H1 (cell line): ENCODE measurements at regions not wholly inside any gene's neighbourhood (a gene's known extent, or its start where the extent isn't known, plus 50 kb on each side); places are given as distances from the start of the nearest gene placed in this dataset.

ENCODE experiments used
- BCL11A ChIP-seq, 2 experiments: IDR thresholded peaks; one replicate each; pipeline ENCODE4 v1.6.1; 2011; ENCODE audit warnings: low read depth in 2 of 2, low read length in 2 of 2, mild to moderate bottlenecking in 2 of 2
- JUND ChIP-seq: IDR thresholded peaks from 2 replicates; pipeline ENCODE4 v1.6.1; 2011; ENCODE audit warnings: mild to moderate bottlenecking, improper control_type of control experiment, low read length
- RNF2 ChIP-seq: fragments of 200-900, 300-1000 bp; sonication (generic); IDR thresholded peaks from 2 replicates; pipeline ENCODE4 v1.7.1; 2016; ENCODE audit warnings: borderline replicate concordance, low read depth, mild to moderate bottlenecking, antibody characterized with exemption, low read length; ENCODE audit not compliant: poor library complexity, severe bottlenecking; ENCODE audit errors: missing control alignments
- SAP30 ChIP-seq: fragments of 300-600 bp; sonication (generic); IDR thresholded peaks from 2 replicates; pipeline ENCODE4 v1.7.1; 2012; ENCODE audit warnings: low read length, moderate library complexity, mild to moderate bottlenecking, inconsistent platforms; ENCODE audit not compliant: insufficient read depth, insufficient replicate concordance
- SRF ChIP-seq: IDR thresholded peaks from 2 replicates; pipeline ENCODE4 v1.6.1; 2011; ENCODE audit warnings: mild to moderate bottlenecking, low read depth, low read length, moderate library complexity
- TF ChIP-seq, protein P1 (sequence below): fragments of 300-600 bp; sonication (generic); IDR thresholded peaks from 2 replicates; pipeline ENCODE4 v1.7.1; 2012; ENCODE audit warnings: low read length, moderate library complexity, mild to moderate bottlenecking, inconsistent platforms; ENCODE audit not compliant: insufficient replicate concordance
- TF ChIP-seq, protein P2 (sequence below): IDR thresholded peaks from 2 replicates; pipeline ENCODE4 v1.6.1; 2011; ENCODE audit warnings: low read length, improper control_type of control experiment

DNA sequence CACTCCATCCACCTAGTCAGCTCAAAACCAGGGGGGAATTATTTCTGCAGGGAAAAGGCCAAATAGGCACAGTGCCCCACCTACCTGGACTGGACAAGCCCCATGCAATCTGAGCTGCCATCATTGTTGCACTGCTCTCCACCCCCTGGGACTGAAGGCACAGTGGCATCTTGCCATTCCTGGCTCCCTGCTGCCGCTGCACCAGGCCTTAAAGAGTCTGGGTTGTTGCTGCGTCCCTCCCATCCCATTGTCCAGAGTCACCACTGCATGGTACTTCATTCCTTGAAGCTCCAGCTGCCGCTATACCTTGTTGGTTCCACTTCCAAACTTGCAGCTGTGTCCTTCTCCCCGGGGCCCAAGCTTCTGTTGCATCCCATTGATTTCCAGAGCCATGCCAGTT lies 629.7 kb downstream of the STIM2 start (continued):
- TF ChIP-seq, protein P1, sequence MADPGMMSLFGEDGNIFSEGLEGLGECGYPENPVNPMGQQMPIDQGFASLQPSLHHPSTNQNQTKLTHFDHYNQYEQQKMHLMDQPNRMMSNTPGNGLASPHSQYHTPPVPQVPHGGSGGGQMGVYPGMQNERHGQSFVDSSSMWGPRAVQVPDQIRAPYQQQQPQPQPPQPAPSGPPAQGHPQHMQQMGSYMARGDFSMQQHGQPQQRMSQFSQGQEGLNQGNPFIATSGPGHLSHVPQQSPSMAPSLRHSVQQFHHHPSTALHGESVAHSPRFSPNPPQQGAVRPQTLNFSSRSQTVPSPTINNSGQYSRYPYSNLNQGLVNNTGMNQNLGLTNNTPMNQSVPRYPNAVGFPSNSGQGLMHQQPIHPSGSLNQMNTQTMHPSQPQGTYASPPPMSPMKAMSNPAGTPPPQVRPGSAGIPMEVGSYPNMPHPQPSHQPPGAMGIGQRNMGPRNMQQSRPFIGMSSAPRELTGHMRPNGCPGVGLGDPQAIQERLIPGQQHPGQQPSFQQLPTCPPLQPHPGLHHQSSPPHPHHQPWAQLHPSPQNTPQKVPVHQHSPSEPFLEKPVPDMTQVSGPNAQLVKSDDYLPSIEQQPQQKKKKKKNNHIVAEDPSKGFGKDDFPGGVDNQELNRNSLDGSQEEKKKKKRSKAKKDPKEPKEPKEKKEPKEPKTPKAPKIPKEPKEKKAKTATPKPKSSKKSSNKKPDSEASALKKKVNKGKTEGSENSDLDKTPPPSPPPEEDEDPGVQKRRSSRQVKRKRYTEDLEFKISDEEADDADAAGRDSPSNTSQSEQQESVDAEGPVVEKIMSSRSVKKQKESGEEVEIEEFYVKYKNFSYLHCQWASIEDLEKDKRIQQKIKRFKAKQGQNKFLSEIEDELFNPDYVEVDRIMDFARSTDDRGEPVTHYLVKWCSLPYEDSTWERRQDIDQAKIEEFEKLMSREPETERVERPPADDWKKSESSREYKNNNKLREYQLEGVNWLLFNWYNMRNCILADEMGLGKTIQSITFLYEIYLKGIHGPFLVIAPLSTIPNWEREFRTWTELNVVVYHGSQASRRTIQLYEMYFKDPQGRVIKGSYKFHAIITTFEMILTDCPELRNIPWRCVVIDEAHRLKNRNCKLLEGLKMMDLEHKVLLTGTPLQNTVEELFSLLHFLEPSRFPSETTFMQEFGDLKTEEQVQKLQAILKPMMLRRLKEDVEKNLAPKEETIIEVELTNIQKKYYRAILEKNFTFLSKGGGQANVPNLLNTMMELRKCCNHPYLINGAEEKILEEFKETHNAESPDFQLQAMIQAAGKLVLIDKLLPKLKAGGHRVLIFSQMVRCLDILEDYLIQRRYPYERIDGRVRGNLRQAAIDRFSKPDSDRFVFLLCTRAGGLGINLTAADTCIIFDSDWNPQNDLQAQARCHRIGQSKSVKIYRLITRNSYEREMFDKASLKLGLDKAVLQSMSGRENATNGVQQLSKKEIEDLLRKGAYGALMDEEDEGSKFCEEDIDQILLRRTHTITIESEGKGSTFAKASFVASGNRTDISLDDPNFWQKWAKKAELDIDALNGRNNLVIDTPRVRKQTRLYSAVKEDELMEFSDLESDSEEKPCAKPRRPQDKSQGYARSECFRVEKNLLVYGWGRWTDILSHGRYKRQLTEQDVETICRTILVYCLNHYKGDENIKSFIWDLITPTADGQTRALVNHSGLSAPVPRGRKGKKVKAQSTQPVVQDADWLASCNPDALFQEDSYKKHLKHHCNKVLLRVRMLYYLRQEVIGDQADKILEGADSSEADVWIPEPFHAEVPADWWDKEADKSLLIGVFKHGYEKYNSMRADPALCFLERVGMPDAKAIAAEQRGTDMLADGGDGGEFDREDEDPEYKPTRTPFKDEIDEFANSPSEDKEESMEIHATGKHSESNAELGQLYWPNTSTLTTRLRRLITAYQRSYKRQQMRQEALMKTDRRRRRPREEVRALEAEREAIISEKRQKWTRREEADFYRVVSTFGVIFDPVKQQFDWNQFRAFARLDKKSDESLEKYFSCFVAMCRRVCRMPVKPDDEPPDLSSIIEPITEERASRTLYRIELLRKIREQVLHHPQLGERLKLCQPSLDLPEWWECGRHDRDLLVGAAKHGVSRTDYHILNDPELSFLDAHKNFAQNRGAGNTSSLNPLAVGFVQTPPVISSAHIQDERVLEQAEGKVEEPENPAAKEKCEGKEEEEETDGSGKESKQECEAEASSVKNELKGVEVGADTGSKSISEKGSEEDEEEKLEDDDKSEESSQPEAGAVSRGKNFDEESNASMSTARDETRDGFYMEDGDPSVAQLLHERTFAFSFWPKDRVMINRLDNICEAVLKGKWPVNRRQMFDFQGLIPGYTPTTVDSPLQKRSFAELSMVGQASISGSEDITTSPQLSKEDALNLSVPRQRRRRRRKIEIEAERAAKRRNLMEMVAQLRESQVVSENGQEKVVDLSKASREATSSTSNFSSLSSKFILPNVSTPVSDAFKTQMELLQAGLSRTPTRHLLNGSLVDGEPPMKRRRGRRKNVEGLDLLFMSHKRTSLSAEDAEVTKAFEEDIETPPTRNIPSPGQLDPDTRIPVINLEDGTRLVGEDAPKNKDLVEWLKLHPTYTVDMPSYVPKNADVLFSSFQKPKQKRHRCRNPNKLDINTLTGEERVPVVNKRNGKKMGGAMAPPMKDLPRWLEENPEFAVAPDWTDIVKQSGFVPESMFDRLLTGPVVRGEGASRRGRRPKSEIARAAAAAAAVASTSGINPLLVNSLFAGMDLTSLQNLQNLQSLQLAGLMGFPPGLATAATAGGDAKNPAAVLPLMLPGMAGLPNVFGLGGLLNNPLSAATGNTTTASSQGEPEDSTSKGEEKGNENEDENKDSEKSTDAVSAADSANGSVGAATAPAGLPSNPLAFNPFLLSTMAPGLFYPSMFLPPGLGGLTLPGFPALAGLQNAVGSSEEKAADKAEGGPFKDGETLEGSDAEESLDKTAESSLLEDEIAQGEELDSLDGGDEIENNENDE, result no peak
- TF ChIP-seq BCL11A (IDR thresholded peaks at IDR 0.05; ENCODE audit: low read depth in 2 of 2, low read length in 2 of 2) (no peak), SAP30 (no peak), SRF (no peak), RNF2 (no peak), JUND (no peak)
- TF ChIP-seq, protein P2, sequence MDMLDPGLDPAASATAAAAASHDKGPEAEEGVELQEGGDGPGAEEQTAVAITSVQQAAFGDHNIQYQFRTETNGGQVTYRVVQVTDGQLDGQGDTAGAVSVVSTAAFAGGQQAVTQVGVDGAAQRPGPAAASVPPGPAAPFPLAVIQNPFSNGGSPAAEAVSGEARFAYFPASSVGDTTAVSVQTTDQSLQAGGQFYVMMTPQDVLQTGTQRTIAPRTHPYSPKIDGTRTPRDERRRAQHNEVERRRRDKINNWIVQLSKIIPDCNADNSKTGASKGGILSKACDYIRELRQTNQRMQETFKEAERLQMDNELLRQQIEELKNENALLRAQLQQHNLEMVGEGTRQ, result no peak
